ENCODE measurements at regions not wholly inside any gene's neighbourhood (a gene's known extent, or its start where the extent isn't known, plus 50 kb on each side); places are given as distances from the start of the nearest gene placed in this dataset.

DNA sequence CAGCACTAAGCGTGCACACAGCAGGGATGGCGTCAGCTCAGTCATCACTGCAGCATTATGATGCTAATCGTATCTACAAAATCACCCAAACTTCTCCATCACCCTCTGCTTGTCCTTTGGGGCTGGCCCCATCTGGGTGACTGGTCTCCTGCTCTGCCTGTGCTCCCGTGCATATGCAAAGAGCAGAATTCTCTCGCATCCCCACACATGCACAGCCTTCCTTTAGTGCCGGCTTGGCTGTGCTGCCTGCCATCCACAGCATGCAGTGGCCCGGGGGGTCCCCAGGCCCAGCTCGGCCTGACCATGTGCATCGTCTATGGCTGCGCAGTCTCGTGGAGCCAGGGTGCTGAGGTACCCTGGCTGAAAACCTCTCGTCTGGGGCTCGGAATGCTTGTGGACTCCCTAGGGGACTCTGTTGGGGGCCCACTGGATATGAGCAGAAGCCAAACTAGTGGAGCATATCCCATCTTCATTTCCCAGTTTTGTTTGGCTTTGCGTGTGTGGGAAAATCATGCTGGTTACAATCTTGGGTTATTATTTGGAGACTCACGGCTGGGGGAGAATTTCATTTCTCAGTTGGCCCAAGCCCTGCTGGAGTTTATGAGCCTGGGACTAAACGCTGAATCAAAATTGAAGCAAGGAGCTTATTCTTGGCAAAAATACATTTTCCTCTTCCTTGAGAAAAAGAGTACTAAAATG lies 70.9 kb upstream of the HS6ST1 start:
- H3K4me3 Mint-ChIP-seq = no peak overlapping the region
- H3K36me3 Mint-ChIP-seq (ENCODE audit: low read depth) = no peaks in the 10 kb centered on the region
- no peaks in the 10 kb centered on the region for H3K4me1 Mint-ChIP-seq
- no peaks in the 10 kb centered on the region for H3K9me3 Mint-ChIP-seq
- H3K27me3 Mint-ChIP-seq = no peaks in the 10 kb centered on the region
- intact Hi-C loops (cut with micrococcal nuclease) = no loop called here
- no peak overlapping the region for H3K27ac Mint-ChIP-seq
- no peak for DNase-seq

DNA sequence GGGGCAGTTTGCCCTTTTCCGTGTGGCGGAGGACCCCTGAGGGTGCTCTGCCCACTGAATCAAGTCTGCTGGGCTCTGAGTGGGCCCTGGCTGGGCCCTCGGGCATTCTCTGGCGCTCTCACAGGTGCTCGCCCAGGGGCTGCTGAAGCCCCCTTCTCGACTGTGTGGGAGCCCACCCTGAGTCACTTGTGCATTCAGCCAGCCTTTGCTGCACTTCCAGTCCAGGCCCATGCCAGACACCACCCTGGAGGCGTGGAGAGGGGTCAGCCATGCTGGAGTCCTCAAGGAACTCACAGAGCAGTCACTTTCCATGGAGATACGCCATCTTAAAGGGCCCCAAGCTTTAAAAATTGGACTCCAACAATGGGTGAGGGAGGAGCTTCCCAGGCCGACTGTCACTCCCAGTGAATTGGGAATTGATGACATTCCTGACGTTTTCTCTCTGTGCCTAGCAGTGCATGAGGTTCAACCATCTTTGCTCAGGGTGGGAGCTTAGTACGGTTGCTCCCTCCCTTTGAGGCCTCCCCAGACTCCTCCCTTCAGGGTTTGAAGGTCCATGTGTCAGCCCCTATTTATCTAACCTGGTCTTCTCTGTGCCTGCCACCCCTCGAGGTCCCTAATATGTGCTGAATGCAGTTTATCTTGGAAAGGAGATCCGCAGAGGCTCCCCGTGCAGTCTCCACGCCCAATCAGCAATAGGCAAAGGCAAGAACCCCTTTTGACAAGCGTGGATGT lies 71.8 kb upstream of the HS6ST1 start:
- H3K4me1 Mint-ChIP-seq = no peaks in the 10 kb centered on the region
- no peak for DNase-seq
- no peaks in the 10 kb centered on the region for H3K9me3 Mint-ChIP-seq
- intact Hi-C loops (cut with micrococcal nuclease) = no loop called here
- no peaks in the 10 kb centered on the region for H3K27me3 Mint-ChIP-seq
- no peak overlapping the region for H3K27ac Mint-ChIP-seq
- no peak overlapping the region for H3K4me3 Mint-ChIP-seq
- H3K36me3 Mint-ChIP-seq (ENCODE audit: low read depth) = no peaks in the 10 kb centered on the region

DNA sequence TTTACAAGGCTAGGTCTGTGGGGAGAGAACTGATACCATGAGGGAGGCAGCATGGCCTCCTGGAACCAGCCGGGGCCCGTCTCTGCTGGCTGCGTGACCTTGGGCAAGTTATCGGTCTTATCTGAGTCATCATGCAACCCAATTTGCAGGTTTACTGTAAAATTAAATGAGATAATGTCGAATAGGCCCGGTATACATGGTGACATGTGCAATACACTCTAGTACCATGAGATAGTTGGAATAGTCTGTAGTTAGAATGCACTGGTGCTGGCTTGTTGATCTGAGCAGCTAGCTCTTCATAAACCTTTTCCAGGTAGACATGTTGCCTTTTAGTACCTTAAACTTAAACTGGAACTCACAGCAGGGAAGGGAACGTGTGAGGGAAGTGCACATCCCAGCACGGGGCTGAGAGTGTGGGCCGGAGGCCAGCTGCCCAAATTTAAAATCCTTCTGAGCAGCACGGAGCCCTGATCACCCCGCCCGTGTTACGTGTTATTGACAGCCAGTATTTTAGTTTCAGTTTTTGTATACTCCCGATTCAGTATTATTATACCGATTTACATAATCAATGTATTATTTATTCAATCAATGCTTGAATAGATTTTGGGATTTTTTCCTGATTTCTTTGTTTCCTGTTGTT lies 72.4 kb upstream of the HS6ST1 start:
- no peaks in the 10 kb centered on the region for H3K4me1 Mint-ChIP-seq
- H3K4me3 Mint-ChIP-seq = no peak overlapping the region
- H3K9me3 Mint-ChIP-seq = no peaks in the 10 kb centered on the region
- no peak overlapping the region for H3K27ac Mint-ChIP-seq
- H3K27me3 Mint-ChIP-seq = no peaks in the 10 kb centered on the region
- no peak for DNase-seq
- intact Hi-C loops (cut with micrococcal nuclease) = no loop called here
- H3K36me3 Mint-ChIP-seq (ENCODE audit: low read depth) = no peaks in the 10 kb centered on the region

DNA sequence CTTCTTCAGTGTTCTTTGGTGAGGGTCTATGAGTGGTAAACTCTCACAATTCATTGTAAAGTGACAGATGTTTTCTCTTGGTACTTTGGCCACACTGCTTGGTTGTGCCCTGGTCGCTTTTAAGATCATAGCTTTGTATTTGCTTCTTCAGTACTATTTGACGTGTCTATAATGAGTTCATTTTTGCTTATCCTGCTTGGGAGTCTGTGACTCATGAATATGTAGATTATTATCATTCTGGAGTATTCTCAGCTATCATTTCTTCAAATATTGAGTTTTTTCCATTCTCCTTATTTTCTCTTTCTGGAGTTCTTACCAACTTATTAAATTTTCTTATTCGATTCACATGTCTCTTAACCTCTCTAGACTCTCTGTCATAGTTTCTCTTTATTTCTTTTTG lies 73.0 kb upstream of the HS6ST1 start:
- Mint-ChIP-seq H3K27ac (no peak overlapping the region), H3K9me3 (no peaks in the 10 kb centered on the region), H3K4me1 (no peaks in the 10 kb centered on the region), H3K27me3 (no peaks in the 10 kb centered on the region), H3K36me3 (ENCODE audit: low read depth) (no peaks in the 10 kb centered on the region), H3K4me3 (no peak overlapping the region)
- intact Hi-C loops (cut with micrococcal nuclease) = no loop called here
- DNase-seq = no peak

DNA sequence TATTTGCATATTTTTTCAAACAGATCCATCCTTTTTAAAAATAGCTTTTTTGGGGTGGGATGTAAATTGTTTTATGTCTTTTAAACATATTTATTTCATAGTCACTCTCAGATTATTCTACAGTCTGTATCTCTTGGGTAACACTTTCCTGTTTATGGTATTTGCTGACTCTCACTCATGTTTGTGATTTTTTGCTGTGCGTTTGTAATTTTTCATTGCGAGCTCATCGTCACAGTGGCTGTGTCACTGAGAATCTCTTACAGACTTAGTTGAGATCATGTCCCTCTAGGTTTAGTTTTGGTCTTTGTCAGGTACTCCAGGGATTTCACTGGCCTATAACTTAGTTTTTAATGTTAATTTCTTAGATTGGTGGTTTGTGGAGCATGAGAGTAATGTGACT lies 73.5 kb upstream of the HS6ST1 start:
- no peak overlapping the region for H3K27ac Mint-ChIP-seq
- no peaks in the 10 kb centered on the region for H3K27me3 Mint-ChIP-seq
- H3K4me1 Mint-ChIP-seq = no peaks in the 10 kb centered on the region
- H3K36me3 Mint-ChIP-seq (ENCODE audit: low read depth) = no peaks in the 10 kb centered on the region
- intact Hi-C loops (cut with micrococcal nuclease) = no loop called here
- no peak for DNase-seq
- no peak overlapping the region for H3K4me3 Mint-ChIP-seq
- H3K9me3 Mint-ChIP-seq = no peaks in the 10 kb centered on the region

DNA sequence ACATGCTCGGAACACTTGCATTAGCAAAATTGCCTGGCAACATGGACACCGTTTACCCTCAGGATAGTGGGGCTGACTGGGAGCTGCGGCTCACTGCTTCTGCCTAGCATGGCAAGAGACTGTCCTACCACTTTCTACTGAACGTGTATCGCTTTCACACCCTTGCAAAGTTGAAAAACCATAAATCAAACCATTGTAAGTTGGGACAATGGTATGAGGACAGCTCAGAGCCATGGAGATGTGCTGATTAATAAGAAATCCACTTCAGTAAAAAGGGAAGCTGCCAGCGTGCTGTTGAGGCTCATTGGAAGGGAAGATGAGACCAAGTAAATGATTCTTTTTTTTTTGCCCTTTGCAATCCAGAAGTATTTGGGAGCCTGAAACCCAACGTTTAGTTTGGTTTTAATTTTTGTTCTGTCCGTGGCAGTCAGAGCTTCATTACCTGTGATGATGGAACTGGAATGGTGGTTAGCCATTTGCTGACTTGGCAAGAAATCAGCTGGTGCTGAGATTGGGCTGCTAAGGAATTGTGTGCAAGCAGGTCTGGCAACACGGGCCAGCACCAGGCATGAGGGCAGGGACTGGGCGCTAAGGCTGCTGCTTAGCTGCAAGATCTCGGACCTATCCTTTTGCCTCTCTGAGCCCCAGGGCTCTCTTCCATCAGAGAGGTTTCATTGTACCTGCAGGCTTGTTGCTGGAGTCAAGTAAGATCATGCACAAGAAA lies 75.5 kb upstream of the HS6ST1 start:
- intact Hi-C loops (cut with micrococcal nuclease) = no loop called here
- Mint-ChIP-seq H3K36me3 (ENCODE audit: low read depth) (no peaks in the 10 kb centered on the region), H3K27ac (no peak overlapping the region), H3K27me3 (peaks cover 4% of the 10 kb centered on the region), H3K4me1 (no peaks in the 10 kb centered on the region), H3K9me3 (no peaks in the 10 kb centered on the region), H3K4me3 (no peak overlapping the region)
- no peak for DNase-seq

DNA sequence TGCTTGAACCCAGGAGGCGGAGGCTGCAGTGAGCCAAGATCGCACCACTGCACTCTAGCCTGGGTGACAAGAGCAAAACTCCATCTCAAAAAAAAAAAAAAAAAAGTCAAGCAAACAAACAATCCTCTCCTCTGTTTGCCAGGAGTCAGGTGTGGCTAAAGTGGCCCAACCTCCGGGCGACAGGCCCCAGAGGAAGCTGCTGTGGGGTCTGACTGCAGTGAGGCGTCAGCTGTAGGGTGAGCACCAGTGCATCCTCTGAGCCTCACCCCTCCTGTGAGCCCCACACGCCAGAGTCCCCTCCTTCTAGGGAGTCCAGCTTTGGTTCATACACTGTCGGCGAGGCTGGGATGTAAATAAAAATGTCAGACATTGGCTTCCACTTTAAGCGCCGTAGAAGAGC lies 76.5 kb upstream of the HS6ST1 start:
- Mint-ChIP-seq H3K4me3 (no peak overlapping the region), H3K36me3 (ENCODE audit: low read depth) (no peaks in the 10 kb centered on the region), H3K27ac (no peak overlapping the region), H3K9me3 (no peaks in the 10 kb centered on the region), H3K27me3 (peaks cover 12% of the 10 kb centered on the region), H3K4me1 (peaks cover 2% of the 10 kb centered on the region)
- no peak for DNase-seq
- intact Hi-C loops (cut with micrococcal nuclease) = no loop called here

DNA sequence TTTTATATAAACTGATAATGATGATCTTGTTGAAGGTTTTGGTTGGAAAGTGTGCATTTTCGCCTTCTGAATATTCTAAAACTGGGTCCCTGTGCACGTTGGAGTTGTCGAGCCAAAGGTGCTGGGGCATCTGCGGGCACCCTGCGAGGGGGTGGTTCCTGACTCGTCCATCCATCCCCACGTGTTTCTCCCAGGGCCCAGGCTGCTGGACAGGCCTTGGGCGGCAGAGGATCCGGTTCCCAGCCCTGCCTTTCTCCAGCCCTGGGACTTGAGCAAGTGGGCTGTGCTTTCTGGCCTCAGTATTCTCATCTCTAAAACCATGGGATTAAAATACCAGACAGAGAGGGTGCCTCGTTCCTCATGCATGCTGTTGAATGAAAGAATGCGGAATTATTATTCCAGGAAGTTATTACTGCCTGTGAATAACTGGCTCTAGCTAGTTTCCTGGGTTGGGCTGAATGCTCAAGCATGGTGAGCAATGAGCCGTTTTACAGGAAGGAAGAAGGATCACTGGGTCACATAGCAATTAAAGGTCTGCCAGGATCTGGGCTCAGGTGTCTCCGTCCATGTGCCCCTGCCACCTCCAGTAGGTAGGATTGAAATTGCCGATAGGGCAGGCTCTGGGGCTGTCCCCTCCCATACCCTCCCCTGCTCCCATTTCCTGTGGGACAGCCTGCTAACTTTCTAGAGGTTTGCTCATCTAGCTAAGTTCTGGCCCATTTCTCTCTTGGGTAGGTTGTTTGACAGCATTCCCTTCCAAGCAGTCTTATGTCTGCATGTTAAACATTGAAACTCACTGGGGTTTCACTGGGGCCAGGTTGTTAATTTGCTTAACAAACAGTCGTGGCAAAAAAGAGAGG lies 77.2 kb upstream of the HS6ST1 start:
- Mint-ChIP-seq H3K4me1 (peaks cover 2% of the 10 kb centered on the region), H3K27ac (no peak overlapping the region), H3K36me3 (ENCODE audit: low read depth) (no peaks in the 10 kb centered on the region), H3K9me3 (no peaks in the 10 kb centered on the region), H3K27me3 (peaks cover 14% of the 10 kb centered on the region), H3K4me3 (no peak overlapping the region)
- no peak for DNase-seq
- intact Hi-C loops (cut with micrococcal nuclease) = no loop called here

DNA sequence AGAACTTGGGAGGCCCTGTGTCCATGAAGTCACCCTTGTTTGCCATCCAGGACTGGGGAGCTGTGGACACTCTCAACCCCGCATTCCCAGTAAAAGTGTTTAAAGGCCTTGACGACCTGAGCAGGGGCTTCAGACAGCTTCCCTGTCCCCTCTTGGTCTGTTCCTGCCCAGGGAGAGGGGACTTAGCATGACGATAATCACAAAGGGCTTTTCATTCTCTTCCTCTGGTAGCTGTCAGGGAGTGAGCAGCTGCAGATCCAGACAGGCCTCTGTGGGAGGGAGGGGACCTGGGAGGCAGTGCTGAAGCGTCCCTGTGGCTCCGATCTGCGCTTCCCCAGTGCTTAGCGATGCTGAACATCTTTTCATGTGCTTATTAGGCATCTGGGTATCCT lies 77.8 kb upstream of the HS6ST1 start:
- no peaks in the 10 kb centered on the region for H3K36me3 Mint-ChIP-seq (ENCODE audit: low read depth)
- no peak overlapping the region for H3K27ac Mint-ChIP-seq
- no peak for DNase-seq
- intact Hi-C loops (cut with micrococcal nuclease) = no loop called here
- H3K27me3 Mint-ChIP-seq = peaks cover 16% of the 10 kb centered on the region
- peaks cover 2% of the 10 kb centered on the region for H3K4me1 Mint-ChIP-seq
- H3K9me3 Mint-ChIP-seq = no peaks in the 10 kb centered on the region
- no peak overlapping the region for H3K4me3 Mint-ChIP-seq

DNA sequence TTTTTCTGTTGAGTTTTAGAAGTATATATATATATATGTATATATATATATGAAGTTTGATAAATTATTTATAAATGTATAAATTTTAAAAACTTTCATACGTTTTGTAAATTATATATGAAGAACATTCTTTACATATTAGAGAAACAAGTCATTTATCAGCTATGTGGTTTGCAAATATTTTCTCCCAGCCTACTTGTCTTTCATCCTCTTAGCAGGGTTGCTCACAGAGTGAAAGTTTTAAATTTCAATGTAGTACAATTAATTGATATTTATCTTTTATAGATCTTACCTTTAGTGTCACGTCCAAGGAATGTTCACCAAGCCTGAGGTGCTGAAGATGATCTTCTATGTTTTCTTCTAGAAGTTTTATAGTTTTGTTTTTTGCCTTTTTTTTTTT lies 78.3 kb upstream of the HS6ST1 start:
- Mint-ChIP-seq H3K27me3 (peaks cover 16% of the 10 kb centered on the region), H3K4me3 (no peak overlapping the region), H3K36me3 (ENCODE audit: low read depth) (no peaks in the 10 kb centered on the region), H3K4me1 (peaks cover 2% of the 10 kb centered on the region), H3K9me3 (no peaks in the 10 kb centered on the region), H3K27ac (no peak overlapping the region)
- no peak for DNase-seq
- intact Hi-C loops (cut with micrococcal nuclease) = no loop called here

DNA sequence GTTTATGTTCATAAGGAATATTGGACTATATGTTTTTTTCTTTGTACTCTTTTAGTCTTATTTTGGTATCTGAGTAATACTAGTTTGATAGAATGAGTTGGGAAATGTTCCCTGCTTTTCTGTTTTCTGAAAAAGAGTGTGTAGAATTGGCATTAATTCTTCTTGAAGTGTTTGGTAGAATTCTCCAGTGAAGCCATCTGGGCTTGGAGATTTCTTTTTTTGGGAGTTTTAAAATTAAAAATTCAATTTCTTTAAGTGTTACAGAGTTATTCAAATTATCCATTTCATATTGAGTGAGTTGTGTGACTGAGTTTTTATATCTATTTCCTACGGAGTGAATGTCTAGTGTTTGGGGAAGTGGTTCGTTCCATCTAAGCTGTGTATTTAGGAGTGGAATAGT lies 80.6 kb upstream of the HS6ST1 start:
- no peak for DNase-seq
- peaks cover 19% of the 10 kb centered on the region for H3K27me3 Mint-ChIP-seq
- no peak overlapping the region for H3K27ac Mint-ChIP-seq
- H3K36me3 Mint-ChIP-seq (ENCODE audit: low read depth) = no peaks in the 10 kb centered on the region
- H3K4me3 Mint-ChIP-seq = no peak overlapping the region
- peaks cover 2% of the 10 kb centered on the region for H3K4me1 Mint-ChIP-seq
- no peaks in the 10 kb centered on the region for H3K9me3 Mint-ChIP-seq
- intact Hi-C loops (cut with micrococcal nuclease) = no loop called here

DNA sequence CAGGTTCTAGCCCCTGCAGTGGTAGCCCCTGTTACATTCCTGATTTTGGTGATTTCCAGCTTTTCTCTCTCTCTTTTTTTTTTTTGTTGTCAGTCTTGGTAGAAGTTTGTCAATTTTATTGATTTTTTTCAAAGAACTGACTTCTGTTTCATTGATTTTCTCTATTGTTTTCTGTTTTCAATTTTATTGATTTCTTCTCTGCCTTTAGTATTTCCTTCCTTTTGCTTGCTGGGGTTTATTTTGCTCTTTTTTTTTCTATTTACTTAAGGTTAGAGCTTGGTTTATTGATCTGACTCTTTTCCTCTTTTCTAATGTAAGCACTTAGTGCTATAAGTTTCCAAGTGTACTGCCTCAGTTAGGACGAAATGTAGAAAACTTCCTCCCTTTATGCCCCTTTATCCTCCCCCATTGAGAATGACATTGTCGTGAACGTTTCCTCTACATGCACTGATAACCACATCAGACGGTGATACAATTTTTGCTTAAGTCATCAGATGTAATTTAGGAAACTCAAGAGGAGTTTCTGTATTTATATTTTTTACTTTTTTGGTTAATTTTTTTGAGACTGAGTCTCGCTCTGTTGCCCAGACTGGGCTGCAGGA lies 81.1 kb upstream of the HS6ST1 start:
- no peak for DNase-seq
- no peaks in the 10 kb centered on the region for H3K36me3 Mint-ChIP-seq (ENCODE audit: low read depth)
- peaks cover 2% of the 10 kb centered on the region for H3K4me1 Mint-ChIP-seq
- peaks cover 19% of the 10 kb centered on the region for H3K27me3 Mint-ChIP-seq
- intact Hi-C loops (cut with micrococcal nuclease) = no loop called here
- no peak overlapping the region for H3K27ac Mint-ChIP-seq
- H3K4me3 Mint-ChIP-seq = no peak overlapping the region
- no peaks in the 10 kb centered on the region for H3K9me3 Mint-ChIP-seq

DNA sequence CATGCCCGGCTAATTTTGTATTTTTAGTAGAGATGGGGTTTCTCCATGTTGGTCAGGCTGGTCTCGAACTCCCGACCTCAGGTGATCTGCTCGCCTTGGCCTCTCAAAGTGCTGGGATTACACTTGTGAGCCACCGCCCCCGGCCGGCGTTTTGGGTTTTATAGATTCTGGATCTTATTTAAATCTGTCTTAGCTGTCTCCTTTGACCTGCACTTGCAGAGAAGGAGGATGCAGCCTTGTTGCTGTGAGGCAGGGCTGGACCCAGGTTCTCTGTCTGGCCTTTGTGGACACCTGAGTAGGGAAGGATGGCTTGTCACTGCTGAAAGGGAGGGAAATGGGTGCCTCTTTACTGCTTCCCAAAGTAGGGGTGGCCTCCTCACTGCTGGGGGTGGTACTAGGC lies 83.0 kb upstream of the HS6ST1 start:
- Mint-ChIP-seq H3K4me1 (peaks cover 2% of the 10 kb centered on the region), H3K27ac (no peak overlapping the region), H3K27me3 (peaks cover 19% of the 10 kb centered on the region), H3K36me3 (ENCODE audit: low read depth) (no peaks in the 10 kb centered on the region), H3K4me3 (no peak overlapping the region), H3K9me3 (no peaks in the 10 kb centered on the region)
- no peak for DNase-seq
- intact Hi-C loops (cut with micrococcal nuclease) = no loop called here
